Panc1 (cell line): ENCODE measurements at regions not wholly inside any gene's neighbourhood (a gene's known extent, or its start where the extent isn't known, plus 50 kb on each side); places are given as distances from the start of the nearest gene placed in this dataset.

ENCODE experiments used
- ATAC-seq: fragments of 200-7000 bp; cut with Tn5 transposase; 2 replicates; pipeline ENCODE4 v1.9.1; 2020; ENCODE audit warnings: mild to moderate bottlenecking, moderate library complexity
- BruUV-seq: library from RNA; stranded (reverse); fragments of 400-500 nt; replicated peaks from 2 replicates; lab custom pipeline; 2021; lab: Mats Ljungman, UMichigan
- CTCF ChIA-PET: fragments of 300-600 bp; sonication (Branson Sonifier 250); formaldehyde crosslinking; loops from one replicate; lab custom pipeline; 2022; ENCODE audit warnings: antibody characterized with exemption; lab: Charles Lee
- POLR2A ChIA-PET: fragments of 300-600 bp; sonication (Branson Sonifier 250); formaldehyde crosslinking; loops from one replicate; lab custom pipeline; 2022; ENCODE audit warnings: antibody characterized with exemption; lab: Charles Lee
- DNase-seq: peaks from one replicate; pipeline ENCODE4 v3.0.0-alpha.2; 2010; ENCODE audit warnings: low read depth, low spot score
- H3K27ac ChIP-seq: 2 replicates; pipeline ENCODE4 v1.5.1; 2011; ENCODE audit warnings: mild to moderate bottlenecking, low read length, inconsistent platforms
- H3K27me3 ChIP-seq: fragments of 200-500 bp; sonication (Bioruptor generic); 2 replicates; pipeline ENCODE4 v1.6.0; 2014; ENCODE audit warnings: low read length, inconsistent platforms; ENCODE audit not compliant: control insufficient read depth, insufficient read depth
- H3K36me3 ChIP-seq: fragments of 200-500 bp; sonication (Bioruptor generic); 2 replicates; pipeline ENCODE4 v1.5.1; 2014; ENCODE audit warnings: inconsistent platforms, mild to moderate bottlenecking, low read length, moderate library complexity; ENCODE audit not compliant: control insufficient read depth, insufficient read depth
- H3K4me1 ChIP-seq: 2 replicates; pipeline ENCODE4 v1.5.1; 2011; ENCODE audit warnings: inconsistent platforms, mild to moderate bottlenecking, low read length, moderate library complexity; ENCODE audit not compliant: control insufficient read depth, insufficient read depth
- H3K4me3 ChIP-seq, 2 experiments: 2 replicates each; pipeline ENCODE4 v1.5.1; 2011 to 2012; ENCODE audit warnings: low read depth in 2 of 2, low read length in 2 of 2, mild to moderate bottlenecking in 2 of 2, inconsistent platforms in 1 of 2, moderate library complexity in 1 of 2
- H3K9me3 ChIP-seq: fragments of 200-500 bp; sonication (Bioruptor generic); 2 replicates; pipeline ENCODE4 v1.5.1; 2014; ENCODE audit warnings: low read depth, mild to moderate bottlenecking, inconsistent platforms, low read length, moderate library complexity; ENCODE audit not compliant: control insufficient read depth, insufficient read depth
- CTCF ChIP-seq: fragments of 450-650 bp; IDR thresholded peaks from 2 replicates; pipeline ENCODE4 v1.5.1; 2017; ENCODE audit warnings: mild to moderate bottlenecking
- POLR2AphosphoS5 ChIP-seq: IDR thresholded peaks from 2 replicates; pipeline ENCODE4 v1.6.1; 2012; ENCODE audit warnings: mild to moderate bottlenecking, low read depth, low read length, moderate library complexity
- REST ChIP-seq, 2 experiments: IDR thresholded peaks; 2 replicates each; pipeline ENCODE4 v1.6.1; 2011 to 2012; ENCODE audit warnings: low read depth in 2 of 2, control low read depth in 1 of 2, low read length in 1 of 2, mild to moderate bottlenecking in 1 of 2, moderate library complexity in 1 of 2; ENCODE audit not compliant: insufficient read depth in 1 of 2
- SIN3A ChIP-seq: IDR thresholded peaks from 2 replicates; pipeline ENCODE4 v1.6.1; 2012; ENCODE audit warnings: low read depth, mild to moderate bottlenecking, low read length, moderate library complexity, borderline replicate concordance; ENCODE audit not compliant: insufficient read depth
- TCF7L2 ChIP-seq: IDR thresholded peaks from 2 replicates; pipeline ENCODE4 v1.6.1; 2011; ENCODE audit warnings: mild to moderate bottlenecking, low read depth, low read length, inconsistent platforms
- in situ Hi-C: cut with HindIII; loops from 2 replicates; pipeline ENCODE4 v1.10.0; 2016; ENCODE audit warnings: low sequenced_read_pairs, low pct_unique_long_range_greater_than_20kb
- intact Hi-C: fragments of 100-400 bp; cut with micrococcal nuclease; formaldehyde crosslinking; loops from one replicate; pipeline ENCODE4 v1.10.0; 2022; ENCODE audit not compliant: unreplicated experiment

- no peak for DNase-seq
- in situ Hi-C loops (no loop called here), intact Hi-C loops (no loop called here)
- ChIA-PET POLR2A (no interaction called here), CTCF (no interaction called here)
- Histone ChIP-seq H3K4me3 (no peak overlapping the region), H3K36me3 (no peaks in the 10 kb centered on the region), H3K27ac (no peak overlapping the region), H3K4me1 (no peaks in the 10 kb centered on the region), H3K9me3 (no peaks in the 10 kb centered on the region), H3K27me3 (no peaks in the 10 kb centered on the region)
- no peak for ATAC-seq
- TF ChIP-seq TCF7L2 (no peak), SIN3A (no peak), REST (IDR thresholded peaks at IDR 0.05; ENCODE audit: insufficient read depth in 1 of 2, low read depth in 2 of 2, low read length in 1 of 2) (no peak), POLR2AphosphoS5 (no peak), CTCF (no peak)
- no TSS peak for BruUV-seq
These were observed 259.6 kb downstream of the TUSC7 start for GRCh38 chr3:116969135-116969534.

- CTCF ChIA-PET, result no interaction called here
These were observed 260.1 kb downstream of the TUSC7 start for GRCh38 chr3:116969646-116970045.

More at GRCh38 chr3:116969646-116970045, 260.1 kb downstream of the TUSC7 start:
- intact Hi-C loops, result no loop called here
- Histone ChIP-seq H3K27me3 (no peaks in the 10 kb centered on the region), H3K4me3 (no peak overlapping the region), H3K9me3 (no peaks in the 10 kb centered on the region), H3K36me3 (no peaks in the 10 kb centered on the region), H3K27ac (no peak overlapping the region), H3K4me1 (no peaks in the 10 kb centered on the region)
- BruUV-seq, result no TSS peak
- DNase-seq, result no peak
- POLR2A ChIA-PET, result no interaction called here
- no peak for ATAC-seq
- in situ Hi-C loops, result no loop called here
- TF ChIP-seq SIN3A (no peak), TCF7L2 (no peak), POLR2AphosphoS5 (no peak), CTCF (no peak), REST (IDR thresholded peaks at IDR 0.05; ENCODE audit: insufficient read depth in 1 of 2, low read depth in 2 of 2, low read length in 1 of 2) (no peak)
